Vagina (tissue), 2 donors: ENCODE measurements at regions not wholly inside any gene's neighbourhood (a gene's known extent, or its start where the extent isn't known, plus 50 kb on each side); places are given as distances from the start of the nearest gene placed in this dataset.
"Not testable (repeated sequence)": the region's sequence is repeated elsewhere in the genome, so short reads cannot be mapped to it uniquely, and the experiment has no call there.

Source experiments
- CTCF ChIP-seq, 3 experiments: fragments of 450-650 bp in 2 of 3; fragments of 200-600 bp in 1 of 3; sonication (generic) in 1 of 3; IDR thresholded peaks; one replicate each; pipeline ENCODE4 v1.5.1; 2017 to 2019; ENCODE audit warnings: antibody characterized with exemption in 3 of 3, mild to moderate bottlenecking in 2 of 3, moderate library complexity in 2 of 3
- POLR2A ChIP-seq, 2 donors: fragments of 450-650 bp; IDR thresholded peaks; one replicate each; pipeline ENCODE4 v1.6.1; 2017; ENCODE audit warnings: antibody characterized with exemption in 2 of 2, mild to moderate bottlenecking in 2 of 2, moderate library complexity in 2 of 2
- POLR2AphosphoS5 ChIP-seq, 2 donors: sonication (generic); formaldehyde crosslinking; IDR thresholded peaks; one replicate each; pipeline ENCODE4 v1.9.0; 2017; ENCODE audit warnings: antibody characterized with exemption in 2 of 2, mild to moderate bottlenecking in 2 of 2, low read depth in 1 of 2; ENCODE audit not compliant: insufficient read depth in 1 of 2

GRCh38 chr11:22518344-22518743 is 107.3 kb downstream of the FANCF start:
- TF ChIP-seq CTCF (IDR thresholded peaks at IDR 0.05); POLR2A (IDR thresholded peaks at IDR 0.05); POLR2AphosphoS5 (IDR thresholded peaks at IDR 0.05; ENCODE audit: insufficient read depth in 1 of 2, low read depth in 1 of 2): not testable (repeated sequence)
